Neural crest cell (in vitro differentiated cells): ENCODE measurements at regions not wholly inside any gene's neighbourhood (a gene's known extent, or its start where the extent isn't known, plus 50 kb on each side); places are given as distances from the start of the nearest gene placed in this dataset.

Experiments
- DNase-seq: peaks from one replicate; pipeline ENCODE4 v3.0.0; 2021; ENCODE audit warnings: low read depth, mixed read lengths, low spot score
- H3K27ac Mint-ChIP-seq: one replicate; pipeline ENCODE4 v1.8.0; 2021; ENCODE audit warnings: mild to moderate bottlenecking, mixed read lengths; ENCODE audit not compliant: unreplicated experiment
- H3K27me3 Mint-ChIP-seq: 2 replicates; pipeline ENCODE4 v1.8.0; 2021; ENCODE audit warnings: low read depth, mild to moderate bottlenecking, mixed read lengths
- H3K36me3 Mint-ChIP-seq: 2 replicates; pipeline ENCODE4 v1.8.0; 2021; ENCODE audit warnings: low read depth, mild to moderate bottlenecking, mixed read lengths
- H3K4me1 Mint-ChIP-seq: 2 replicates; pipeline ENCODE4 v1.8.0; 2021; ENCODE audit warnings: mixed read lengths
- H3K4me3 Mint-ChIP-seq: one replicate; pipeline ENCODE4 v1.8.0; 2021; ENCODE audit warnings: mild to moderate bottlenecking, mixed read lengths
- H3K9me3 Mint-ChIP-seq: 2 replicates; pipeline ENCODE4 v1.8.0; 2021; ENCODE audit warnings: mixed read lengths
- CTCF ChIP-seq: fragments of 200-600 bp; sonication (generic); conservative IDR thresholded peaks from 2 replicates; pipeline ENCODE4 v1.5.0; 2021; ENCODE audit warnings: antibody characterized with exemption, mild to moderate bottlenecking

GRCh38 chr12:71220260-71220659, 62.5 kb upstream of the TSPAN8 start:
- no peaks in the 10 kb centered on the region for H3K27me3 Mint-ChIP-seq
- H3K36me3 Mint-ChIP-seq, result no peaks in the 10 kb centered on the region
- no peak overlapping the region for H3K27ac Mint-ChIP-seq
- no peak overlapping the region for H3K4me3 Mint-ChIP-seq
- H3K4me1 Mint-ChIP-seq, result no peaks in the 10 kb centered on the region
- TF ChIP-seq CTCF, result no peak
- no peaks in the 10 kb centered on the region for H3K9me3 Mint-ChIP-seq
- DNase-seq, result no peak

DNA sequence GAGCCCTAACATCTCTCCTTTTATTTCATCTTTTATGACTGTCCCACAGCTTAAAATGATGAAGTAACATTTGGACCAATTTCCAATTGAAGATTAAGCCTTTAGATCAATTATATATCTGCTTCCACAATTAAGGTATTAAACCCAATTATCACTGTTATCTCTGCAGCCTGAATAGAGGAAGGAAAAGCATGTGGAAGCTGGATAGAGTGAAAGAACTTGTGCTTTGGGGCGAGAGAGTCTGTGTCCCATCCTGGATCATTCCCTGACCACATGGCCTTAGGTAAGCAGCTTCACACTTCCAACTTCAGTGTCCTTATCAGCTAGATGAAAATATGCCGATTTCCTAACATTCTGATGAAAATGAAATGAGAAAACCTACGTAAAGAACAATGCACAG, 61.4 kb upstream of the TSPAN8 start:
- Mint-ChIP-seq H3K27me3 (no peaks in the 10 kb centered on the region), H3K27ac (no peak overlapping the region), H3K4me3 (no peak overlapping the region), H3K9me3 (no peaks in the 10 kb centered on the region), H3K4me1 (no peaks in the 10 kb centered on the region), H3K36me3 (no peaks in the 10 kb centered on the region)
- TF ChIP-seq CTCF, result no peak
- no peak for DNase-seq

- Mint-ChIP-seq H3K4me1 (no peaks in the 10 kb centered on the region), H3K27ac (no peak overlapping the region), H3K27me3 (no peaks in the 10 kb centered on the region), H3K4me3 (no peak overlapping the region), H3K36me3 (no peaks in the 10 kb centered on the region), H3K9me3 (no peaks in the 10 kb centered on the region)
- TF ChIP-seq CTCF, result no peak
- DNase-seq, result no peak
Measured at GRCh38 chr12:71218616-71219015, 60.8 kb upstream of the TSPAN8 start.

DNA sequence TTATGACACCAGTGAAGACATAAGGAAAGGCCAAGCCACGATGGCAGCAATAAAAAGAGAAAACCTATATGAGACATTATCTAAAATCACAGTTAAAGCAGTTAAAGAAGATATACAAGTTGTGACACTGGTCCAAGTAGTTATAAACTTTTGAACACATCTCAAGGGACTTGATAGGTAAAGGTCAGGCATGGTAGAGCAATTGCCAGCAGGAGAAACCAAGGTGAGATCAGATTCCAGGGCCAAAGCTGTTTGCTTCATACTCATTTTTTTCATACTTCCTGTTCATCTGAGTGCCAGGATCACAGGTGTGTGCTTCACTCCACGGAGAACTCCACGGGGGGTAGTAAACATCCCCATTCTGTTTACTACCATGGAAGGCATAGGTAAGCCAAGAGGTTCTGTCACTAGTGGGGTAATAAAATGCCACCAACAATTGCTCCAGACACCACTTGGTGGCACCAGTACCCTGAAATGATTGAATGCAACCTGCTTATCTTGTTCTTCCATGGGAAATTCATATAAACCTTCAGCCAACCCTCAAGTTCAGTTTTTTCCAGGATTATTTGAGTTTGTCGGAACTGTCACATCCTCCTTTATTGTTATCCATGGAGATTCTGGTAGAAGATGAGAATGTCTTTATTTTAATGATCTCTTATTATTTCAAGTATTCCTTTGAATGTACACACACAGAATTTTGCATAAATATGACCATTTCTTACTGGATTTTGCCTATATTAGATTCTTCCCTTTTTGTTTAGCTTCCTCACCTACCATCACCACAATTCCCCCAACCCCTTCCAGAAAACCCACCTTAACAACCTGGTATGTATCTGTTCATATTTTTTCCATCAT, 59.2 kb upstream of the TSPAN8 start:
- Mint-ChIP-seq H3K27me3 (no peaks in the 10 kb centered on the region), H3K4me1 (no peaks in the 10 kb centered on the region), H3K36me3 (no peaks in the 10 kb centered on the region), H3K4me3 (no peak overlapping the region), H3K9me3 (no peaks in the 10 kb centered on the region), H3K27ac (no peak overlapping the region)
- peak; percentile 68 for TF ChIP-seq CTCF
- peak; percentile 9 for DNase-seq

- Mint-ChIP-seq H3K9me3 (peaks cover 2% of the 10 kb centered on the region), H3K27ac (no peak overlapping the region), H3K4me1 (no peaks in the 10 kb centered on the region), H3K4me3 (no peak overlapping the region), H3K27me3 (no peaks in the 10 kb centered on the region), H3K36me3 (no peaks in the 10 kb centered on the region)
- TF ChIP-seq CTCF, result no peak
- DNase-seq, result no peak
Measured at GRCh38 chr12:71214511-71215285, 56.9 kb upstream of the TSPAN8 start.
